ENCODE measurements at regions not wholly inside any gene's neighbourhood (a gene's known extent, or its start where the extent isn't known, plus 50 kb on each side); places are given as distances from the start of the nearest gene placed in this dataset.
A peak's percentile ranks its signal among the peaks of the same experiment; 100 is the strongest.

- Mint-ChIP-seq H3K4me3 (ENCODE audit: unreplicated experiment) (no peak overlapping the region), H3K9me3 (ENCODE audit: unreplicated experiment) (no peaks in the 10 kb centered on the region), H3K36me3 (ENCODE audit: insufficient read depth, unreplicated experiment) (no peaks in the 10 kb centered on the region), H3K4me1 (ENCODE audit: insufficient read depth, unreplicated experiment) (peaks cover 5% of the 10 kb centered on the region), H3K27ac (ENCODE audit: low read depth, unreplicated experiment) (no peak overlapping the region), H3K27me3 (ENCODE audit: insufficient read depth, unreplicated experiment) (no peaks in the 10 kb centered on the region)
- no peak for DNase-seq (ENCODE audit: unreplicated experiment)
- POLR2A ChIA-PET, result interaction anchor here (1.3 kb wide), 1 partner anchor 13 kb away, joined by 4 read pairs; no protein-coding TSS in a partner anchor
- TF ChIP-seq, protein P1, sequence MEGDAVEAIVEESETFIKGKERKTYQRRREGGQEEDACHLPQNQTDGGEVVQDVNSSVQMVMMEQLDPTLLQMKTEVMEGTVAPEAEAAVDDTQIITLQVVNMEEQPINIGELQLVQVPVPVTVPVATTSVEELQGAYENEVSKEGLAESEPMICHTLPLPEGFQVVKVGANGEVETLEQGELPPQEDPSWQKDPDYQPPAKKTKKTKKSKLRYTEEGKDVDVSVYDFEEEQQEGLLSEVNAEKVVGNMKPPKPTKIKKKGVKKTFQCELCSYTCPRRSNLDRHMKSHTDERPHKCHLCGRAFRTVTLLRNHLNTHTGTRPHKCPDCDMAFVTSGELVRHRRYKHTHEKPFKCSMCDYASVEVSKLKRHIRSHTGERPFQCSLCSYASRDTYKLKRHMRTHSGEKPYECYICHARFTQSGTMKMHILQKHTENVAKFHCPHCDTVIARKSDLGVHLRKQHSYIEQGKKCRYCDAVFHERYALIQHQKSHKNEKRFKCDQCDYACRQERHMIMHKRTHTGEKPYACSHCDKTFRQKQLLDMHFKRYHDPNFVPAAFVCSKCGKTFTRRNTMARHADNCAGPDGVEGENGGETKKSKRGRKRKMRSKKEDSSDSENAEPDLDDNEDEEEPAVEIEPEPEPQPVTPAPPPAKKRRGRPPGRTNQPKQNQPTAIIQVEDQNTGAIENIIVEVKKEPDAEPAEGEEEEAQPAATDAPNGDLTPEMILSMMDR (IDR thresholded peaks at IDR 0.05; ENCODE audit: unreplicated experiment), result no peak
- BruUV-seq (replicated peaks), result no TSS peak
- CTCF ChIA-PET, result interaction anchor here (1.6 kb wide), 1 partner anchor 20 kb away, joined by 4 read pairs; no protein-coding TSS in a partner anchor
- intact Hi-C loops (cut with micrococcal nuclease), result no loop called here
Observed at GRCh38 chr14:31967669-31967975, 109.5 kb upstream of the ARHGAP5 start.

DNA sequence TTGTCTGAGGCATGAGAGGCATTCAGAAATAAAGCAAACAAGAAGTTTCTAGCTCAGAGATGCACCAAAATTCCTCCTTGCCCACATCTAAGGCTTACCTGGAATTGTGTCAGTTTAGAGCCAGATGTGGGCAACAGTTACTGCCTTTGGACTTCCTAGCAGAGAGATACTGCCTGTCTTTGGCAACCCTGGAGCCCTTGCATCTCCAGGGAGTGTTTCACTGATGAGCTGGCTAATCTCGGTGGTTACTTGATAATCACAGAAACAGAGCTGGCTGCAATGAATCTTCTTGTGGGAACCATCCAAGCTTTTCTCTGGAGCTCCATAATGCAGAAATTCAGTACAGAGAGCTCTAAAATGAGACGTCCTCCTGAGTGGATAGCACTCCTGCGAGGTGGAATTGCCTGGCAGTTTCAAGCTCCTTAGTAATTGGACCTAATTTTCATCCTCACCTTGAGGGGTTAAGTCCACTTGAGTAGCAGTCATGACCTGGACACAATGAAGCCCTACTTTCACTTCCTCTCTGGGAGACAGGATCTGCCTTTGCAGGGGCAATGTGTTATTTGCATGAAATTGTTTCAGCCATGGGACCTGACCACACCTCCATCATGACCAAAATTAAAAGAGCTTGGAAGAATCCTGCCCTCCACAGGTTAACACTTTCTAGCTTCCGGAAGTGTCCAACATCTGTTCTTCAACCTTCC, 108.8 kb upstream of the ARHGAP5 start:
- Mint-ChIP-seq H3K27ac (ENCODE audit: low read depth, unreplicated experiment) (no peak overlapping the region), H3K4me3 (ENCODE audit: unreplicated experiment) (no peak overlapping the region), H3K36me3 (ENCODE audit: insufficient read depth, unreplicated experiment) (no peaks in the 10 kb centered on the region), H3K9me3 (ENCODE audit: unreplicated experiment) (no peaks in the 10 kb centered on the region), H3K4me1 (ENCODE audit: insufficient read depth, unreplicated experiment) (peaks cover 5% of the 10 kb centered on the region), H3K27me3 (ENCODE audit: insufficient read depth, unreplicated experiment) (no peaks in the 10 kb centered on the region)
- no TSS peak for BruUV-seq (replicated peaks)
- TF ChIP-seq, protein P1 (IDR thresholded peaks at IDR 0.05; ENCODE audit: unreplicated experiment), result no peak
- no peak for DNase-seq (ENCODE audit: unreplicated experiment)
- ChIA-PET CTCF (interaction anchor here (0.6 to 1.6 kb wide), 3 partner anchors 13 to 33 kb away, joined by 3 to 4 read pairs (median 3); no protein-coding TSS in a partner anchor), POLR2A (interaction anchor here (0.6 to 2.1 kb wide), 6 partner anchors 9 to 363 kb away, joined by 3 to 4 read pairs (median 4); no protein-coding TSS in a partner anchor)
- intact Hi-C loops (cut with micrococcal nuclease), result no loop called here

GRCh38 chr14:31968956-31969698, 108.0 kb upstream of the ARHGAP5 start:
- DNase-seq (ENCODE audit: unreplicated experiment), result no peak
- Mint-ChIP-seq H3K4me1 (ENCODE audit: insufficient read depth, unreplicated experiment) (peaks cover 5% of the 10 kb centered on the region), H3K27ac (ENCODE audit: low read depth, unreplicated experiment) (peak overlapping the region; percentile 58), H3K9me3 (ENCODE audit: unreplicated experiment) (no peaks in the 10 kb centered on the region), H3K36me3 (ENCODE audit: insufficient read depth, unreplicated experiment) (no peaks in the 10 kb centered on the region), H3K4me3 (ENCODE audit: unreplicated experiment) (no peak overlapping the region), H3K27me3 (ENCODE audit: insufficient read depth, unreplicated experiment) (no peaks in the 10 kb centered on the region)
- POLR2A ChIA-PET, result interaction anchor here (0.7 to 2.1 kb wide), 5 partner anchors 8 to 363 kb away, joined by 3 to 4 read pairs (median 4); no protein-coding TSS in a partner anchor
- CTCF ChIA-PET, result interaction anchor here (0.6 to 1.6 kb wide), 6 partner anchors 10 to 374 kb away, joined by 3 to 4 read pairs (median 3); no protein-coding TSS in a partner anchor
- TF ChIP-seq, protein P1 (IDR thresholded peaks at IDR 0.05; ENCODE audit: unreplicated experiment), result no peak
- intact Hi-C loops (cut with micrococcal nuclease), result no loop called here
- no TSS peak for BruUV-seq (replicated peaks)

- peaks cover 5% of the 10 kb centered on the region for H3K4me1 Mint-ChIP-seq (ENCODE audit: insufficient read depth, unreplicated experiment)
- peak overlapping the region; percentile 58 for H3K27ac Mint-ChIP-seq (ENCODE audit: low read depth, unreplicated experiment)
- DNase-seq (ENCODE audit: unreplicated experiment), result no peak
- ChIA-PET POLR2A (interaction anchor here (1.2 to 2.1 kb wide), 3 partner anchors 8 to 108 kb away, joined by 4 read pairs; no protein-coding TSS in a partner anchor), CTCF (interaction anchor here (0.8 kb wide), 1 partner anchor 9 kb away, joined by 3 read pairs; no protein-coding TSS in a partner anchor)
- no peak overlapping the region for H3K4me3 Mint-ChIP-seq (ENCODE audit: unreplicated experiment)
- H3K27me3 Mint-ChIP-seq (ENCODE audit: insufficient read depth, unreplicated experiment), result no peaks in the 10 kb centered on the region
- H3K36me3 Mint-ChIP-seq (ENCODE audit: insufficient read depth, unreplicated experiment), result no peaks in the 10 kb centered on the region
- intact Hi-C loops (cut with micrococcal nuclease), result no loop called here
- TF ChIP-seq, protein P1 (IDR thresholded peaks at IDR 0.05; ENCODE audit: unreplicated experiment), result no peak
- H3K9me3 Mint-ChIP-seq (ENCODE audit: unreplicated experiment), result no peaks in the 10 kb centered on the region
- BruUV-seq (replicated peaks), result no TSS peak
Observed at GRCh38 chr14:31969699-31970240, 107.3 kb upstream of the ARHGAP5 start.

Measured in MCF 10A (cell line).